ENCODE measurements at regions not wholly inside any gene's neighbourhood (a gene's known extent, or its start where the extent isn't known, plus 50 kb on each side); places are given as distances from the start of the nearest gene placed in this dataset.

- TF ChIP-seq PRDM15 (CRISPR knock-in tag; IDR thresholded peaks at IDR 0.05) (no peak), POU2F2 (IDR thresholded peaks at IDR 0.05; ENCODE audit: borderline replicate concordance, low read depth, low read length) (no peak)
These were observed 1411.1 kb upstream of the PCDH7 start (continued) for GRCh38 chr4:29309050-29309449.

GRCh38 chr4:29310252-29310651 lies 1409.9 kb upstream of the PCDH7 start:
- Histone ChIP-seq H3K27ac (ENCODE audit: control insufficient read depth, insufficient read depth) (no peak overlapping the region), H3K27me3 (replicated peaks in 1 of 2; ENCODE audit: control insufficient read depth in 2 of 2, insufficient read depth in 2 of 2, low read length in 1 of 2) (no peaks in the 10 kb centered on the region), H3K9me3 (replicated peaks; ENCODE audit: control insufficient read depth, insufficient read depth, low read length) (no peaks in the 10 kb centered on the region), H4K20me1 (ENCODE audit: control insufficient read depth, insufficient read depth) (no peaks in the 10 kb centered on the region), H3K79me2 (ENCODE audit: control insufficient read depth, insufficient read depth, low read length) (no peaks in the 10 kb centered on the region), H3K4me3 (no peak overlapping the region), H3K4me1 (ENCODE audit: control insufficient read depth, insufficient read depth, low read length) (no peaks in the 10 kb centered on the region), H3K9ac (ENCODE audit: control insufficient read depth, insufficient read depth, low read length) (no peak overlapping the region), H2AFZ (ENCODE audit: control insufficient read depth, low read depth, low read length) (no peak overlapping the region), H3K4me2 (ENCODE audit: control insufficient read depth, insufficient read depth) (no peak overlapping the region), H3K36me3 (ENCODE audit: control insufficient read depth in 2 of 2, insufficient read depth in 2 of 2, low read length in 1 of 2) (no peaks in the 10 kb centered on the region)
- ATAC-seq = no peak
- no peak for FAIRE-seq
- ChIA-PET SMC1A (ENCODE audit: uncharacterized antibody, unreplicated experiment) (no interaction called here), CTCF (no interaction called here), POLR2A (no interaction called here), RAD21 (ENCODE audit: unreplicated experiment) (no interaction called here)
- BruUV-seq (replicated peaks) = no TSS peak
- in situ Hi-C loops (cut with MboI) (no loop called here), intact Hi-C loops (cut with micrococcal nuclease; ENCODE audit: unreplicated experiment) (no loop called here)
- DNase-seq (ENCODE audit: low read depth, low spot score) = no peak
- TF ChIP-seq ZBTB11 (CRISPR knock-in tag; IDR thresholded peaks at IDR 0.05) (no peak), RELA (IDR thresholded peaks at IDR 0.05; ENCODE audit: borderline replicate concordance, partially characterized antibody) (no peak), ZNF217 (IDR thresholded peaks at IDR 0.05) (no peak), KDM1A (IDR thresholded peaks at IDR 0.05; ENCODE audit: borderline replicate concordance) (no peak), DPF2 (IDR thresholded peaks at IDR 0.05) (no peak), PAX5 (IDR thresholded peaks at IDR 0.05; ENCODE audit: borderline replicate concordance, low read depth, low read length) (no peak), CUX1 (IDR thresholded peaks at IDR 0.05; ENCODE audit: insufficient replicate concordance, low read depth, low read length) (no peak), EP300 (IDR thresholded peaks at IDR 0.05; ENCODE audit: borderline replicate concordance in 1 of 2, control insufficient read depth in 1 of 2, low read depth in 2 of 2, low read length in 2 of 2) (no peak), ZNF622 (IDR thresholded peaks at IDR 0.05) (no peak)

Measured in GM12878 (cell line).